DND-41 (cell line): ENCODE measurements at regions not wholly inside any gene's neighbourhood (a gene's known extent, or its start where the extent isn't known, plus 50 kb on each side); places are given as distances from the start of the nearest gene placed in this dataset.

Experiments used
- ATAC-seq: fragments of 200-7000 bp; cut with Tn5 transposase; 3 replicates; pipeline ENCODE4 v1.9.1; 2021; ENCODE audit warnings: low read depth; ENCODE audit not compliant: insufficient read depth
- DNase-seq: peaks from one replicate; pipeline ENCODE4 v3.0.0-alpha.2; 2020
- H2AFZ ChIP-seq: 2 replicates; pipeline ENCODE4 v1.6.0; 2012; ENCODE audit warnings: low read depth, low read length
- H3K27ac ChIP-seq: 2 replicates; pipeline ENCODE4 v1.5.1; 2012; ENCODE audit warnings: low read length, inconsistent platforms
- H3K27me3 ChIP-seq: fragments of 200-600 bp; sonication (generic); 2 replicates; pipeline ENCODE4 v1.6.0; 2012; ENCODE audit warnings: low read length, mild to moderate bottlenecking, inconsistent platforms; ENCODE audit not compliant: insufficient read depth, poor library complexity
- H3K36me3 ChIP-seq: 2 replicates; pipeline ENCODE4 v1.5.1; 2012; ENCODE audit warnings: low read length, inconsistent platforms; ENCODE audit not compliant: insufficient read depth
- H3K4me1 ChIP-seq: 2 replicates; pipeline ENCODE4 v1.5.1; 2012; ENCODE audit warnings: mild to moderate bottlenecking, low read length; ENCODE audit not compliant: insufficient read depth
- H3K4me2 ChIP-seq: 2 replicates; pipeline ENCODE4 v1.6.0; 2012; ENCODE audit warnings: mild to moderate bottlenecking, moderate library complexity, low read length, inconsistent platforms; ENCODE audit not compliant: insufficient read depth
- H3K4me3 ChIP-seq, 2 experiments: fragments of 200-600 bp in 1 of 2; shearing (Covaris generic) in 1 of 2; 2 replicates each; pipeline ENCODE4 v1.5.1; 2012 to 2016; ENCODE audit warnings: inconsistent platforms in 2 of 2, low read length in 2 of 2, mild to moderate bottlenecking in 2 of 2, low read depth in 1 of 2, moderate library complexity in 1 of 2
- H3K79me2 ChIP-seq: 2 replicates; pipeline ENCODE4 v1.6.0; 2012; ENCODE audit warnings: low read length, inconsistent platforms; ENCODE audit not compliant: insufficient read depth
- H3K9ac ChIP-seq: 2 replicates; pipeline ENCODE4 v1.6.0; 2012; ENCODE audit warnings: low read depth, mild to moderate bottlenecking, inconsistent platforms, low read length, moderate library complexity
- H3K9me3 ChIP-seq: 2 replicates; pipeline ENCODE4 v1.5.1; 2012; ENCODE audit warnings: low read length, moderate library complexity, mild to moderate bottlenecking, inconsistent platforms; ENCODE audit not compliant: insufficient read depth, severe bottlenecking
- H4K20me1 ChIP-seq: 2 replicates; pipeline ENCODE4 v1.6.0; 2012; ENCODE audit warnings: low read length; ENCODE audit not compliant: insufficient read depth
- CTCF ChIP-seq: IDR thresholded peaks from 2 replicates; pipeline ENCODE4 v1.5.1; 2012; ENCODE audit warnings: borderline replicate concordance, low read length, moderate library complexity, mild to moderate bottlenecking; ENCODE audit not compliant: poor library complexity, severe bottlenecking; ENCODE audit errors: extremely low read depth
- EZH2 ChIP-seq: IDR thresholded peaks from 3 replicates; pipeline ENCODE4 v1.6.1; 2012; ENCODE audit warnings: borderline replicate concordance, low read depth, mild to moderate bottlenecking, moderate library complexity, low read length, inconsistent platforms; ENCODE audit not compliant: severe bottlenecking

- TF ChIP-seq EZH2 (no peak), CTCF (no peak)
- H3K4me1 ChIP-seq, result no peaks in the 10 kb centered on the region
- DNase-seq (no peak), ATAC-seq (no peak)
- H3K27ac ChIP-seq, result no peak overlapping the region
- no peak overlapping the region for H3K4me3 ChIP-seq
- H3K27me3 ChIP-seq, result peaks cover 12% of the 10 kb centered on the region
- no peaks in the 10 kb centered on the region for H4K20me1 ChIP-seq
- H3K4me2 ChIP-seq, result no peak overlapping the region
- H2AFZ ChIP-seq, result no peak overlapping the region
- H3K9me3 ChIP-seq, result no peaks in the 10 kb centered on the region
- H3K36me3 ChIP-seq, result no peaks in the 10 kb centered on the region
- H3K79me2 ChIP-seq, result no peaks in the 10 kb centered on the region
- H3K9ac ChIP-seq, result no peak overlapping the region
These were observed 142.2 kb upstream of the UMPS start for GRCh38 chr3:124588036-124588435.

GRCh38 chr3:124588794-124589193 is 141.5 kb upstream of the UMPS start:
- H3K27ac ChIP-seq, result no peak overlapping the region
- no peak overlapping the region for H3K4me3 ChIP-seq
- no peak overlapping the region for H2AFZ ChIP-seq
- H3K4me1 ChIP-seq, result no peaks in the 10 kb centered on the region
- H4K20me1 ChIP-seq, result no peaks in the 10 kb centered on the region
- ATAC-seq (no peak), DNase-seq (no peak)
- no peaks in the 10 kb centered on the region for H3K9me3 ChIP-seq
- no peak overlapping the region for H3K9ac ChIP-seq
- TF ChIP-seq CTCF (no peak), EZH2 (no peak)
- H3K79me2 ChIP-seq, result no peaks in the 10 kb centered on the region
- H3K36me3 ChIP-seq, result no peaks in the 10 kb centered on the region
- H3K27me3 ChIP-seq, result peaks cover 12% of the 10 kb centered on the region
- H3K4me2 ChIP-seq, result no peak overlapping the region

GRCh38 chr3:124591699-124592098 is 138.6 kb upstream of the UMPS start:
- Histone ChIP-seq H4K20me1 (no peaks in the 10 kb centered on the region), H3K4me1 (no peaks in the 10 kb centered on the region), H3K9me3 (no peaks in the 10 kb centered on the region), H2AFZ (no peak overlapping the region), H3K27ac (no peak overlapping the region), H3K9ac (no peak overlapping the region), H3K4me2 (no peak overlapping the region), H3K4me3 (no peak overlapping the region), H3K27me3 (peaks cover 12% of the 10 kb centered on the region), H3K36me3 (no peaks in the 10 kb centered on the region), H3K79me2 (no peaks in the 10 kb centered on the region)
- ATAC-seq, result no peak
- DNase-seq, result no peak
- TF ChIP-seq CTCF (no peak), EZH2 (no peak)

- Histone ChIP-seq H3K4me1 (no peaks in the 10 kb centered on the region), H3K27ac (no peak overlapping the region), H3K36me3 (no peaks in the 10 kb centered on the region), H3K9me3 (no peaks in the 10 kb centered on the region), H3K9ac (no peak overlapping the region), H3K4me2 (no peak overlapping the region), H3K4me3 (no peak overlapping the region), H2AFZ (no peak overlapping the region), H4K20me1 (no peaks in the 10 kb centered on the region), H3K79me2 (no peaks in the 10 kb centered on the region), H3K27me3 (peaks cover 7% of the 10 kb centered on the region)
- no peak for DNase-seq
- ATAC-seq, result no peak
- TF ChIP-seq CTCF, result no peak
These were observed 137.4 kb upstream of the UMPS start for GRCh38 chr3:124592658-124593441.
